ENCODE measurements at regions not wholly inside any gene's neighbourhood (a gene's known extent, or its start where the extent isn't known, plus 50 kb on each side); places are given as distances from the start of the nearest gene placed in this dataset.

DNA sequence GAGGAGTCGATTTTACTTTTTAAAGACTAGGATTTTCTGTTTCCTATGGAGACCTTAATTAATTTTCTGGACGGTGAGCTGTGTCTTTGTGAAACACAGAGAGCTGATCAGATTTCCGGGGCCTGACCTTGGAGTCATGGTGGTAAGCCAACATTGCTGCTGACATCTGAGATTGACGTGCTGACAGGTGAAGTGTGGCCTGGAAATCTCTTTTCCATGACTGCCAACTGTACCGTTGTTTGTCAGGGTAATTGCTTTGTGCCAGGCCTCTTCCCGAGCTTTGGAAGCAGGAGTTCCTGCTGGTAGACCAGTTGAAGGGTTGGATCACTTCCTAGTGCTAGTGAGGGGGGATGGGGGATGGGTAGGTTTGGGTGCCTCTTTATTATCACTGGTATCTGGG, 71.2 kb downstream of the ADRA2A start:
- Mint-ChIP-seq H3K4me3 (no peak overlapping the region), H3K4me1 (peaks cover 0 to 12% (median under 1%) of the 10 kb centered on the region in 4 donors)

DNA sequence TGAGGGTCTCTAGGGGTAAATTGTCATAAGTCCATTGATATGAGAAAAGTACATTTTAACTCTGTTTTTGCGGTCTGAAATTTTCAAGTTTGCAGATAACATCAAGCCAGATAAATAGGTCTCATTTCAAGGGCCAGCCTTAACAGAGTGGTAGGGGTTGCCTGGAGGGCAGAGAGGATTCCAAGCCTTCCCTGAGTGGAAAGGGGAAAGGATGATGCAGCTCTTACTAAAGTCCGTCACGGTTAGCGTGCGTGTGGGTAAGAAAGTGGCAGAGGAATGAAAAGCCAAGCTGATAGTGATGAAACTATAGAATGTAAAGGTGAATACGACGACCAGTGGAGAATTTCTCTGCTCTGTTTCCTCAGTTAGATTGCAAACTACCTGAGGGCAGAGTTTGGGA, 71.6 kb downstream of the ADRA2A start:
- Mint-ChIP-seq H3K27ac (peak overlapping the region in 1 of 3 donors; percentile 3), H3K4me3 (no peak overlapping the region), H3K9me3 (peaks cover 0 to 3% (median 0%) of the 10 kb centered on the region in 7 donors), H3K4me1 (peaks cover 0 to 12% (median under 1%) of the 10 kb centered on the region in 4 donors), H3K27me3 (peaks cover 12% of the 10 kb centered on the region), H3K36me3 (no peaks in the 10 kb centered on the region)
- no peaks in the 10 kb centered on the region for H3K9me3 ChIP-seq (ENCODE audit: control insufficient read depth in 2 of 2, low read length in 2 of 2)
- DNase-seq (no peak), ATAC-seq (ENCODE audit: low read depth in 2 of 2) (no peak)
- no peaks in the 10 kb centered on the region for H3K36me3 ChIP-seq (ENCODE audit: control insufficient read depth, insufficient read depth, low read length)
- no peak overlapping the region for H3K4me3 ChIP-seq (ENCODE audit: low read depth, low read length)
- H3K4me1 ChIP-seq (ENCODE audit: control insufficient read depth, insufficient read depth, low read length, poor library complexity, severe bottlenecking): no peaks in the 10 kb centered on the region
- no peak overlapping the region for H3K27ac ChIP-seq (ENCODE audit: insufficient read depth, low read length, poor library complexity, severe bottlenecking)
- peaks cover 6% of the 10 kb centered on the region for H3K27me3 ChIP-seq (ENCODE audit: control insufficient read depth, insufficient read depth, low read length)

More for the DNA sequence above, 71.2 kb downstream of the ADRA2A start:
- Histone ChIP-seq H3K27me3 (ENCODE audit: control insufficient read depth, insufficient read depth, low read length) (peaks cover 6% of the 10 kb centered on the region), H3K36me3 (ENCODE audit: control insufficient read depth, insufficient read depth, low read length) (no peaks in the 10 kb centered on the region), H3K4me1 (ENCODE audit: control insufficient read depth, insufficient read depth, low read length, poor library complexity, severe bottlenecking) (no peaks in the 10 kb centered on the region), H3K9me3 (ENCODE audit: control insufficient read depth in 2 of 2, low read length in 2 of 2) (no peaks in the 10 kb centered on the region), H3K4me3 (ENCODE audit: low read depth, low read length) (no peak overlapping the region), H3K27ac (ENCODE audit: insufficient read depth, low read length, poor library complexity, severe bottlenecking) (no peak overlapping the region)
- no peak for DNase-seq
- H3K9me3 Mint-ChIP-seq: peaks cover 0 to 3% (median 0%) of the 10 kb centered on the region in 7 donors
- H3K36me3 Mint-ChIP-seq: no peaks in the 10 kb centered on the region
- no peak overlapping the region for H3K27ac Mint-ChIP-seq
- no peak for ATAC-seq (ENCODE audit: low read depth in 2 of 2)
- peaks cover 12% of the 10 kb centered on the region for H3K27me3 Mint-ChIP-seq

DNA sequence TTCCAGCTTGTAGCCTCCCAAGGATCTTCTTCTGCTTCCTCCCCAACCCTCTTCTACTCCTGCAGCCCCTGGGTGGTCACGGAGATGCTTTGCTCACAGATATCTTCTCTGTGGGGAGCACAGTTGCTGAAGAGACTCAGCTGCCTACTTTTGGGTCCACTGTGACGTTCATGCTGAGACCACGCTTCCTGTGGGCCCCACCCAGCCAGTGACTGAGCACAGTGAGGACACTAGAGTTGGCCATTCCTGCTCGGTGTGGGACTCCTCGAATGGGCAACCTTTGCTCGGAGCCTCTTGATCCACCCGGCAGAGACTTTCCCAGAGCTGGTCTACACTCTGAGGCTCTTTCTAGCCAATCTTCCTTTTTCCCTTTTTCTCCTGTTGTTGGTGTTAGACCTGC, 73.9 kb downstream of the ADRA2A start:
- Histone ChIP-seq H3K27me3 (ENCODE audit: control insufficient read depth, insufficient read depth, low read length) (no peaks in the 10 kb centered on the region), H3K36me3 (ENCODE audit: control insufficient read depth, insufficient read depth, low read length) (no peaks in the 10 kb centered on the region), H3K9me3 (ENCODE audit: control insufficient read depth in 2 of 2, low read length in 2 of 2) (no peaks in the 10 kb centered on the region), H3K27ac (ENCODE audit: insufficient read depth, low read length, poor library complexity, severe bottlenecking) (no peak overlapping the region), H3K4me1 (ENCODE audit: control insufficient read depth, insufficient read depth, low read length, poor library complexity, severe bottlenecking) (no peaks in the 10 kb centered on the region), H3K4me3 (ENCODE audit: low read depth, low read length) (no peak overlapping the region)
- Mint-ChIP-seq H3K27ac (no peak overlapping the region), H3K9me3 (peaks cover 0 to 5% (median 0%) of the 10 kb centered on the region in 7 donors), H3K4me3 (no peak overlapping the region), H3K4me1 (peaks cover 0 to 12% (median under 1%) of the 10 kb centered on the region in 4 donors), H3K27me3 (peaks cover 12% of the 10 kb centered on the region), H3K36me3 (no peaks in the 10 kb centered on the region)
- DNase-seq (no peak), ATAC-seq (ENCODE audit: low read depth in 2 of 2) (no peak)

DNA sequence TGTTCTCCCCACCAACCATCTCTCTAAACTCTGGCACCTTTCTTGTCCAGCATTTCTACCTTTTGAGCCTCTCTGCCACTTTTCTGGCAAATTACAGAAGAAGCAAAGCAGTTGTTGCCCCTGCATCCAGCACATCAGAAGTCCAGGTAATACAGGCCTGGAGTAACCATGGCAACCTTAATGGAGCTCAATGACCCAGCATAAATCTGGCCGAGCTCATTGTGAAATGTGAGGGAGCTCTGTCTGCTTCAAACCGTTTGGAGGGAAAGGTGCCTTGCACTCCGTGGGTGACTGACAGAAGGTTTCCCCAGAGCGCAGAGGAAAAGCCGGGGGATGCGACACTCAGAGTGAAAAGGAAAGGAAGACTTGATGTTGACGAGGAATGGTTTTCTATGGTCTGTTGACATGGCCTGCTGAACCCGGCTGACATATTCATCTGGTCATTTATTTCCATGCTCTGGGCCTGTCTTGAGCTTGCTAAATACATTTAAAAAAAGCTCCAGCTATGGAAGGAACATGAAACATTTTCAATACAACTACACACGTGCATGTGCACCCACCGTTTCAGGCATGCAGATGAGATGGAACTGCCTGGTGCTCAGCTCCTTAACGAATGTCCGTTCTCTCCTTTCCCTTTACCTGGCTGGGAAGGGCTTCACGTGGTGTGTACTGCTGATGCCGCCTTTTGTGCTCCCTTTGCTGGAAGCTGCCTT, 74.9 kb downstream of the ADRA2A start:
- Mint-ChIP-seq H3K27ac (no peak overlapping the region), H3K9me3 (peaks cover 0 to 5% (median 0%) of the 10 kb centered on the region in 7 donors), H3K36me3 (no peaks in the 10 kb centered on the region), H3K4me1 (peaks cover 0 to 2% (median 0%) of the 10 kb centered on the region in 4 donors), H3K4me3 (no peak overlapping the region), H3K27me3 (peaks cover 12% of the 10 kb centered on the region)
- H3K36me3 ChIP-seq (ENCODE audit: control insufficient read depth, insufficient read depth, low read length): no peaks in the 10 kb centered on the region
- H3K27ac ChIP-seq (ENCODE audit: insufficient read depth, low read length, poor library complexity, severe bottlenecking): no peak overlapping the region
- H3K4me1 ChIP-seq (ENCODE audit: control insufficient read depth, insufficient read depth, low read length, poor library complexity, severe bottlenecking): no peaks in the 10 kb centered on the region
- no peak overlapping the region for H3K4me3 ChIP-seq (ENCODE audit: low read depth, low read length)
- no peak for DNase-seq
- no peak for ATAC-seq (ENCODE audit: low read depth in 2 of 2)
- no peaks in the 10 kb centered on the region for H3K9me3 ChIP-seq (ENCODE audit: control insufficient read depth in 2 of 2, low read length in 2 of 2)
- no peaks in the 10 kb centered on the region for H3K27me3 ChIP-seq (ENCODE audit: control insufficient read depth, insufficient read depth, low read length)

DNA sequence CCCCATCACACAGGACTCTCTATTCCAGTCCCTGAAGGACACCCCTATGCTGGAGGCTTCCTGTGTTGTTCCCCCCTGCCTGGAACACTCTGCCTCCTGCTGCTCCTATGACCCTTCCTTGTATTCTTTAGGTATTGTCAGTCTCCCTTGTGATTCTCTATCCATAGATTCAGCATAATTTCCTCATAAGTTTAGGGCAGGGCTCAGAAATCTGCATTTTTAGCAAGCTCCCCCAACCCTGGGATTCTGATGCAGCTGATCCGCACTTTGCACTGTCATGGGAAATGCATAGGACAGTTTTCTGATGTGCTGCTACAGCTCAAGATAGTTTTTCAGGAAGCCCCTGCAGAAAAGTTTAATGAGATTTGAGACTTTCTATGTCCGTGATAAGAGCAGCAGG, 79.9 kb downstream of the ADRA2A start:
- Mint-ChIP-seq H3K27ac (no peak overlapping the region), H3K4me3 (no peak overlapping the region), H3K36me3 (no peaks in the 10 kb centered on the region), H3K27me3 (peaks cover 10% of the 10 kb centered on the region), H3K9me3 (peaks cover 0 to 6% (median 0%) of the 10 kb centered on the region in 7 donors), H3K4me1 (no peaks in the 10 kb centered on the region)
- Histone ChIP-seq H3K4me1 (ENCODE audit: control insufficient read depth, insufficient read depth, low read length, poor library complexity, severe bottlenecking) (no peaks in the 10 kb centered on the region), H3K36me3 (ENCODE audit: control insufficient read depth, insufficient read depth, low read length) (no peaks in the 10 kb centered on the region), H3K4me3 (ENCODE audit: low read depth, low read length) (no peak overlapping the region), H3K27me3 (ENCODE audit: control insufficient read depth, insufficient read depth, low read length) (peaks cover 8% of the 10 kb centered on the region), H3K27ac (ENCODE audit: insufficient read depth, low read length, poor library complexity, severe bottlenecking) (no peak overlapping the region), H3K9me3 (ENCODE audit: control insufficient read depth in 2 of 2, low read length in 2 of 2) (no peaks in the 10 kb centered on the region)
- DNase-seq: no peak
- ATAC-seq (ENCODE audit: low read depth in 2 of 2): no peak

DNA sequence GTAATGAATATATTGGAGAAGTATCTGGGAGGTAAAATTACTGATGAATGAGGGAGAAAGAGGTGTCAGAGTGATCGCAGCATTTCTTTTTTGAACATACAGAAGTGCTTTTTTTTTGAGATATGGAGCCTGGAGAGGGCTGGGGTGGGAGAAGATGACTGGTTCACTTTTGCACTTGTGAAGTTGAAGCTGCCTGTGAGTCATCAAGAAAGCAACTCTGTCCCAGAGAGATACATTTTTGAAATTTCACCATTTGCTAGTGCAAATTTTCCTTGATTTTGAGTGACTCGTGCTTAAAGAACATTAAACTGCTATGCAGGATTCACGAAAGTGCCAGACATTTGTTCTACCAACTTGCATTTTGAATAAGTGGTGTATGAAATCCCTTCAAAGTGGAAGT, 81.8 kb downstream of the ADRA2A start:
- Mint-ChIP-seq H3K4me1 (no peaks in the 10 kb centered on the region), H3K27me3 (peaks cover 10% of the 10 kb centered on the region), H3K36me3 (no peaks in the 10 kb centered on the region), H3K27ac (no peak overlapping the region), H3K4me3 (no peak overlapping the region), H3K9me3 (peaks cover 0 to 6% (median 0%) of the 10 kb centered on the region in 7 donors)
- no peak overlapping the region for H3K27ac ChIP-seq (ENCODE audit: insufficient read depth, low read length, poor library complexity, severe bottlenecking)
- H3K4me1 ChIP-seq (ENCODE audit: control insufficient read depth, insufficient read depth, low read length, poor library complexity, severe bottlenecking): no peaks in the 10 kb centered on the region
- DNase-seq (no peak), ATAC-seq (ENCODE audit: low read depth in 2 of 2) (no peak)
- no peaks in the 10 kb centered on the region for H3K9me3 ChIP-seq (ENCODE audit: control insufficient read depth in 2 of 2, low read length in 2 of 2)
- no peak overlapping the region for H3K4me3 ChIP-seq (ENCODE audit: low read depth, low read length)
- no peaks in the 10 kb centered on the region for H3K36me3 ChIP-seq (ENCODE audit: control insufficient read depth, insufficient read depth, low read length)
- peaks cover 8% of the 10 kb centered on the region for H3K27me3 ChIP-seq (ENCODE audit: control insufficient read depth, insufficient read depth, low read length)

DNA sequence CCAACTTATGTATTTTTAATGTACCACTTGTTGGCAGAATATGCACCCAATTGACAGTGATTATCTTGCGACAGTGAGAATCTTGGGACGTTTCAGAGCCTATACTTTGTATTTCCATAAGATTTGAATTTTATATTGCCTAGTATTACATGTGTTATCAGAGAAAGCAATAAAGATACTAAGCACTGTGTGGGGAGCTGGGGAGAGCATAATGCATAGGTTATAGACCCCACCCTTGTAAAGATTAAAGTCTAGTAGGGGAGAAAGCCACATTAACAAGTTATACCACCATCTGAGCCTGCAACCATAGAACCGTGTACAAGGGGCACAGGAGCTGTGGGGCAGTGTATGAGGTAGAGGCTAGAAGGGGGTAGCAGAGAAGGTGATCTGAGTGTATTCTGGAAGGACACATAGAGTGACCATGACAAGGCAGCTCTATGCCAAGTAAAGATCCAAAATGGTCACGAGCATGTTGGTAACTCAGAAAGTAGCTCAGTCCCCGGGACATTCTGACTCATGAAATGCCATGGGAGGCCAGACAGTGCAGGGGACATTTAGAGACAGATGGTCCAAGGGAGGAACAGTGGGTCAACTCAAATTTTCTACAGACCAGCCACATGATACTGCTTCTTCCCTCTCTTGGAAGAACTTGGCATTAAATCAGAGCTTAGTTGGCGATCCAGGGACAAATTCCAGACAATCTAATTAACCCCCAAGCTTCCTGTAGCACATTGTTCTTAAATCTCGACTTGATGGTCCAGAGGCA, 84.5 kb downstream of the ADRA2A start:
- Histone ChIP-seq H3K4me1 (ENCODE audit: control insufficient read depth, insufficient read depth, low read length, poor library complexity, severe bottlenecking) (no peaks in the 10 kb centered on the region), H3K27ac (ENCODE audit: insufficient read depth, low read length, poor library complexity, severe bottlenecking) (no peak overlapping the region), H3K4me3 (ENCODE audit: low read depth, low read length) (no peak overlapping the region), H3K27me3 (ENCODE audit: control insufficient read depth, insufficient read depth, low read length) (peaks cover 8% of the 10 kb centered on the region), H3K36me3 (ENCODE audit: control insufficient read depth, insufficient read depth, low read length) (no peaks in the 10 kb centered on the region), H3K9me3 (ENCODE audit: control insufficient read depth in 2 of 2, low read length in 2 of 2) (no peaks in the 10 kb centered on the region)
- DNase-seq (no peak), ATAC-seq (ENCODE audit: low read depth in 2 of 2) (no peak)
- Mint-ChIP-seq H3K36me3 (no peaks in the 10 kb centered on the region), H3K27me3 (peaks cover 16% of the 10 kb centered on the region), H3K27ac (no peak overlapping the region), H3K4me1 (no peaks in the 10 kb centered on the region), H3K9me3 (peaks cover 0 to 4% (median 1%) of the 10 kb centered on the region in 7 donors), H3K4me3 (no peak overlapping the region)
